ENCODE measurements at regions not wholly inside any gene's neighbourhood (a gene's known extent, or its start where the extent isn't known, plus 50 kb on each side); places are given as distances from the start of the nearest gene placed in this dataset.

- no peak for DNase-seq
Measured at GRCh38 chr18:75790111-75790510, 362.6 kb upstream of the SMIM21 start.

GRCh38 chr18:75785834-75786233, 358.3 kb upstream of the SMIM21 start:
- DNase-seq: no peak

- DNase-seq: no peak
Measured at GRCh38 chr18:75785206-75785605, 357.7 kb upstream of the SMIM21 start.

GRCh38 chr18:75784390-75784789, 356.9 kb upstream of the SMIM21 start:
- DNase-seq: peak; percentile 17

- no peak for DNase-seq
Measured at GRCh38 chr18:75783566-75784281, 356.2 kb upstream of the SMIM21 start.

- no peak for DNase-seq
Measured at GRCh38 chr18:75782826-75783225, 355.3 kb upstream of the SMIM21 start.

GRCh38 chr18:75782204-75782603, 354.7 kb upstream of the SMIM21 start:
- DNase-seq: no peak

- DNase-seq: no peak
Measured at GRCh38 chr18:75779910-75780309, 352.4 kb upstream of the SMIM21 start.

GRCh38 chr18:75779450-75779849, 351.9 kb upstream of the SMIM21 start:
- DNase-seq: no peak

GRCh38 chr18:75777630-75778029, 350.1 kb upstream of the SMIM21 start:
- DNase-seq: no peak

GRCh38 chr18:75775121-75775520, 347.6 kb upstream of the SMIM21 start:
- no peak for DNase-seq

GRCh38 chr18:75773618-75774017, 346.1 kb upstream of the SMIM21 start:
- DNase-seq: no peak

GRCh38 chr18:75762758-75763157, 335.3 kb upstream of the SMIM21 start:
- no peak for DNase-seq

- DNase-seq: no peak
Measured at GRCh38 chr18:75760208-75760607, 332.7 kb upstream of the SMIM21 start.

GRCh38 chr18:75757951-75758350, 330.4 kb upstream of the SMIM21 start:
- no peak for DNase-seq

GRCh38 chr18:75754433-75754832, 326.9 kb upstream of the SMIM21 start:
- no peak for DNase-seq

- DNase-seq: no peak
Measured at GRCh38 chr18:75753753-75754152, 326.2 kb upstream of the SMIM21 start.

GRCh38 chr18:75752740-75753263, 325.3 kb upstream of the SMIM21 start:
- no peak for DNase-seq

GRCh38 chr18:75745147-75745546, 317.6 kb upstream of the SMIM21 start:
- no peak for DNase-seq

- DNase-seq: no peak
Measured at GRCh38 chr18:75742516-75742915, 315.0 kb upstream of the SMIM21 start.

- no peak for DNase-seq
Measured at GRCh38 chr18:75739682-75740081, 312.2 kb upstream of the SMIM21 start.

GRCh38 chr18:75735291-75735690, 307.8 kb upstream of the SMIM21 start:
- no peak for DNase-seq

- DNase-seq: no peak
Measured at GRCh38 chr18:75730249-75730648, 302.7 kb upstream of the SMIM21 start.

GRCh38 chr18:75728621-75729020, 301.1 kb upstream of the SMIM21 start:
- DNase-seq: no peak

- DNase-seq: peak; percentile 27
Measured at GRCh38 chr18:75727456-75727855, 300.0 kb upstream of the SMIM21 start.
